Lower leg skin (tissue), 4 donors: ENCODE measurements at regions not wholly inside any gene's neighbourhood (a gene's known extent, or its start where the extent isn't known, plus 50 kb on each side); places are given as distances from the start of the nearest gene placed in this dataset.

Source experiments
- DNase-seq, 2 donors: peaks; one replicate each; pipeline ENCODE4 v3.0.0-alpha.2; 2019; ENCODE audit warnings: low spot score in 2 of 2
- H3K4me3 ChIP-seq: fragments of 200-600 bp; sonication (generic); 2 replicates; pipeline ENCODE4 v1.5.1; 2017; ENCODE audit warnings: mild to moderate bottlenecking, low read depth; ENCODE audit not compliant: poor library complexity, severe bottlenecking
- CTCF ChIP-seq, 3 donors: fragments of 450-650 bp; IDR thresholded peaks; one replicate each; pipeline ENCODE4 v1.5.1; 2016; ENCODE audit warnings: antibody characterized with exemption in 3 of 3, mild to moderate bottlenecking in 3 of 3, moderate library complexity in 2 of 3
- POLR2A ChIP-seq, 2 donors: fragments of 450-650 bp; IDR thresholded peaks; one replicate each; pipeline ENCODE4 v1.6.1; 2016 to 2017; ENCODE audit warnings: antibody characterized with exemption in 2 of 2, mild to moderate bottlenecking in 1 of 2, moderate library complexity in 1 of 2
- WGBS, 2 donors: methylation state at CpG; one replicate each; pipeline ENCODE4 v1.1.5; 2018; 5-methylcytosine and 5-hydroxymethylcytosine counted together
- intact Hi-C: fragments of 100-400 bp; cut with DNase I; formaldehyde crosslinking; loops from one replicate; pipeline ENCODE4 v1.15.0; 2023; ENCODE audit warnings: low total_unique reads

- H3K4me3 ChIP-seq: no peak overlapping the region
- DNase-seq: no peak
- WGBS, 2 donors: 89 to 90% methylated on average over 4 of the region's 4 CpGs
- intact Hi-C loops: no loop called here
- no peak for TF ChIP-seq POLR2A (IDR thresholded peaks at IDR 0.05)
- TF ChIP-seq CTCF (IDR thresholded peaks at IDR 0.05): no peak
Measured at GRCh38 chr5:118778941-118779340, 209.4 kb downstream of the DTWD2 start.

GRCh38 chr5:118777189-118777736 is 211.1 kb downstream of the DTWD2 start:
- no peak overlapping the region for H3K4me3 ChIP-seq
- DNase-seq: no peak
- whole genome bisulfite sequencing, 2 donors: 85 to 94% methylated on average over 3 of the region's 3 CpGs
- intact Hi-C loops: no loop called here
- no peak for TF ChIP-seq CTCF (IDR thresholded peaks at IDR 0.05)
- TF ChIP-seq POLR2A (IDR thresholded peaks at IDR 0.05): no peak

- intact Hi-C loops: no loop called here
- no peak for TF ChIP-seq POLR2A (IDR thresholded peaks at IDR 0.05)
- TF ChIP-seq CTCF (IDR thresholded peaks at IDR 0.05): no peak
- DNase-seq: no peak
- no peak overlapping the region for H3K4me3 ChIP-seq
- 81 to 91% methylated on average over 1 of the region's 1 CpG for WGBS, 2 donors
Measured at GRCh38 chr5:118776755-118777154, 211.6 kb downstream of the DTWD2 start.

GRCh38 chr5:118775790-118776499 is 212.4 kb downstream of the DTWD2 start:
- WGBS, 2 donors: 67 to 69% methylated on average over 2 of the region's 2 CpGs
- intact Hi-C loops: no loop called here
- TF ChIP-seq CTCF (IDR thresholded peaks at IDR 0.05) (no peak), POLR2A (IDR thresholded peaks at IDR 0.05) (no peak)
- no peak overlapping the region for H3K4me3 ChIP-seq
- DNase-seq: no peak

GRCh38 chr5:118768607-118769175 is 219.7 kb downstream of the DTWD2 start:
- no peak overlapping the region for H3K4me3 ChIP-seq
- TF ChIP-seq POLR2A (IDR thresholded peaks at IDR 0.05) (no peak), CTCF (IDR thresholded peaks at IDR 0.05) (no peak)
- 77 to 83% methylated on average over 1 of the region's 1 CpG for WGBS, 2 donors
- intact Hi-C loops: no loop called here
- no peak for DNase-seq
